MM.1S (cell line): ENCODE measurements at regions not wholly inside any gene's neighbourhood (a gene's known extent, or its start where the extent isn't known, plus 50 kb on each side); places are given as distances from the start of the nearest gene placed in this dataset.

Experiments
- EZH2 ChIP-seq: fragments of 300-600 bp; sonication (generic); optimal IDR thresholded peaks from 2 replicates; pipeline ENCODE3; 2017; ENCODE audit warnings: low read depth, mild to moderate bottlenecking, antibody characterized with exemption, low read length, mixed read lengths
- EZH2phosphoT487 ChIP-seq: fragments of 300-600 bp; sonication (generic); IDR thresholded peaks from 2 replicates; pipeline ENCODE4 v1.6.1; 2018; ENCODE audit warnings: antibody characterized with exemption, low read length
- TF ChIP-seq, protein P1 (sequence below): fragments of 300-600 bp; sonication (generic); IDR thresholded peaks from 2 replicates; pipeline ENCODE4 v1.5.1; 2016; ENCODE audit warnings: antibody characterized with exemption, low read length, mixed read lengths

DNA sequence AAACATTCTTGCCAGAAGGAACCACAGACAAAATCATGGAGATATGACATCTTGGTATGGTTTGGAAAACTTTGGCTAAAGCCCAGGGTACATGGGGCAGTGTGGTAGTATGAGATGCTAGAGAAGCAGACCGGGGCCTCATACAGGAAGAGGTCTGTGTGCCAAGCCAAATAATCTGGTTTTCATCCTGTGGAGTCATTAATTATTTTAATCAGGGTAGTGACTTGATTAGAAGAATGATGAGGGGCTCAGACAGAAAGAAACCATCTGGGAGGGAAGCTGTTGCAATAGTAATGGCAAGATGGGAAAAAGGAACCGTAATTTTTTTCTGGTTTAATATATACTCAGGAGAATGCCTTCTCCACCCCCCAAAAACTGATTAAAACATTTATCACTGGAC is 318.0 kb downstream of the BRINP2 start:
- no peak for TF ChIP-seq EZH2phosphoT487
- TF ChIP-seq, protein P1, sequence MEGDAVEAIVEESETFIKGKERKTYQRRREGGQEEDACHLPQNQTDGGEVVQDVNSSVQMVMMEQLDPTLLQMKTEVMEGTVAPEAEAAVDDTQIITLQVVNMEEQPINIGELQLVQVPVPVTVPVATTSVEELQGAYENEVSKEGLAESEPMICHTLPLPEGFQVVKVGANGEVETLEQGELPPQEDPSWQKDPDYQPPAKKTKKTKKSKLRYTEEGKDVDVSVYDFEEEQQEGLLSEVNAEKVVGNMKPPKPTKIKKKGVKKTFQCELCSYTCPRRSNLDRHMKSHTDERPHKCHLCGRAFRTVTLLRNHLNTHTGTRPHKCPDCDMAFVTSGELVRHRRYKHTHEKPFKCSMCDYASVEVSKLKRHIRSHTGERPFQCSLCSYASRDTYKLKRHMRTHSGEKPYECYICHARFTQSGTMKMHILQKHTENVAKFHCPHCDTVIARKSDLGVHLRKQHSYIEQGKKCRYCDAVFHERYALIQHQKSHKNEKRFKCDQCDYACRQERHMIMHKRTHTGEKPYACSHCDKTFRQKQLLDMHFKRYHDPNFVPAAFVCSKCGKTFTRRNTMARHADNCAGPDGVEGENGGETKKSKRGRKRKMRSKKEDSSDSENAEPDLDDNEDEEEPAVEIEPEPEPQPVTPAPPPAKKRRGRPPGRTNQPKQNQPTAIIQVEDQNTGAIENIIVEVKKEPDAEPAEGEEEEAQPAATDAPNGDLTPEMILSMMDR, result no peak
- TF ChIP-seq EZH2, result no peak
